OCI-LY3 (cell line): ENCODE measurements at regions not wholly inside any gene's neighbourhood (a gene's known extent, or its start where the extent isn't known, plus 50 kb on each side); places are given as distances from the start of the nearest gene placed in this dataset.

Experiments used
- CTCF ChIP-seq: fragments of 200-600, 300-600 bp; sonication (generic); IDR thresholded peaks from 2 replicates; pipeline ENCODE4 v1.5.1; 2014; ENCODE audit warnings: antibody characterized with exemption, low read length, low read depth
- EZH2phosphoT487 ChIP-seq: fragments of 200-600 bp; shearing (Covaris generic); IDR thresholded peaks from 2 replicates; pipeline ENCODE4 v1.6.1; 2018; ENCODE audit warnings: antibody characterized with exemption, mixed run types, low read depth

- TF ChIP-seq CTCF (no peak), EZH2phosphoT487 (no peak)
Measured at GRCh38 chr11:69348414-69349235, 54.7 kb downstream of the MYEOV start.
